ENCODE measurements at regions not wholly inside any gene's neighbourhood (a gene's known extent, or its start where the extent isn't known, plus 50 kb on each side); places are given as distances from the start of the nearest gene placed in this dataset.
A peak's percentile ranks its signal among the peaks of the same experiment; 100 is the strongest.
"Not testable (repeated sequence)": the region's sequence is repeated elsewhere in the genome, so short reads cannot be mapped to it uniquely, and the experiment has no call there.

DNA sequence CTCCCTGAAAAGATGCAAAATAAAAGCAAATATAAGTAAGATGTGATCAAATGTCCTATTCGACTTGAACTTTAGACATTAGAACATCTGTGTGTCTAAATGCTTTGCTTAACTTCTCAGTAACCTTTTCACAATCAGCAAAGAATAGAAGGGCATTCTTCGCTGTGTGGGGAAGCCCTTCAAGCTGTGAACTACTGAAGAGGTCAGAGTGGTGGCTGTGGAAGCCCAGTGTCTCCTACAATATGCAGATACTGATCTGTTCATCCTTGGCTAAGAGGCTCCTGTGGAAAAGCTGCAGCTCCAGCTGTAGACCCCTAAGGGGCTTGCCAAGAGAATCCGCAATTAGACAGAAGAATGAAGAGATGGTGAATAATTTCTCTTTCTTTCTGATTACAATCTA, 400.3 kb upstream of the SASH1 start:
- Histone ChIP-seq H3K36me3 (ENCODE audit: control insufficient read depth in 1 of 2, insufficient read depth in 2 of 2, low read length in 2 of 2) (no peaks in the 10 kb centered on the region), H3K27me3 (ENCODE audit: control insufficient read depth in 1 of 2, insufficient read depth in 2 of 2, low read length in 2 of 2) (no peaks in the 10 kb centered on the region), H3K27ac (ENCODE audit: low read depth, low read length) (no peak overlapping the region)

DNA sequence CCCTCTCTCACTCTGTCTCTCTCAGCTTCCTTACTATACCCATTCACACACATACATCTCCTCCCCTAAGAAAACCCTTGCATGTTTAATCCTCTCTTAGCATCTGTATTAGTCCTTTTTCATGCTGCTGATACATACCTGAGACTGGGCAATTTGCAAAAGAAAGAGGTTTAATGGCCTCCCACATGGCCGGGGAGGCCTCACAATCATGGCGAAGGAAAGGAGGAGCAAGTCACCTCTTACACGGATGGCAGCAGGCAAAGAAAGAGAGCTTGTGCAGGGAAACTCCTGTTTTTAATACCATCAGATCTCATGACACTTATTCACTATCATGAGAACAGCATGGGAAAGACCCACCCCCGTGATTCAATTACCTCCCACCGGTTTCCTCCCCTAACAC, 398.5 kb upstream of the SASH1 start:
- Histone ChIP-seq H3K27ac (ENCODE audit: low read depth, low read length) (no peak overlapping the region), H3K36me3 (ENCODE audit: control insufficient read depth in 1 of 2, insufficient read depth in 2 of 2, low read length in 2 of 2) (no peaks in the 10 kb centered on the region), H3K4me3 (ENCODE audit: low read depth in 1 of 2, low read length in 2 of 2) (no peak overlapping the region), H3K9me3 (ENCODE audit: control insufficient read depth in 1 of 2, low read length in 2 of 2) (no peaks in the 10 kb centered on the region), H3K9ac (ENCODE audit: low read depth in 1 of 2, low read length in 2 of 2) (no peak overlapping the region), H3K27me3 (ENCODE audit: control insufficient read depth in 1 of 2, insufficient read depth in 2 of 2, low read length in 2 of 2) (no peaks in the 10 kb centered on the region), H3K4me1 (ENCODE audit: control insufficient read depth in 1 of 2, insufficient read depth in 2 of 2, low read length in 2 of 2) (no peaks in the 10 kb centered on the region)

More for the DNA sequence above, 400.3 kb upstream of the SASH1 start:
- H3K9me3 ChIP-seq (ENCODE audit: control insufficient read depth in 1 of 2, low read length in 2 of 2): no peaks in the 10 kb centered on the region
- no peaks in the 10 kb centered on the region for H3K4me1 ChIP-seq (ENCODE audit: control insufficient read depth in 1 of 2, insufficient read depth in 2 of 2, low read length in 2 of 2)
- H3K4me3 ChIP-seq (ENCODE audit: low read depth in 1 of 2, low read length in 2 of 2): no peak overlapping the region
- H3K9ac ChIP-seq (ENCODE audit: low read depth in 1 of 2, low read length in 2 of 2): no peak overlapping the region

DNA sequence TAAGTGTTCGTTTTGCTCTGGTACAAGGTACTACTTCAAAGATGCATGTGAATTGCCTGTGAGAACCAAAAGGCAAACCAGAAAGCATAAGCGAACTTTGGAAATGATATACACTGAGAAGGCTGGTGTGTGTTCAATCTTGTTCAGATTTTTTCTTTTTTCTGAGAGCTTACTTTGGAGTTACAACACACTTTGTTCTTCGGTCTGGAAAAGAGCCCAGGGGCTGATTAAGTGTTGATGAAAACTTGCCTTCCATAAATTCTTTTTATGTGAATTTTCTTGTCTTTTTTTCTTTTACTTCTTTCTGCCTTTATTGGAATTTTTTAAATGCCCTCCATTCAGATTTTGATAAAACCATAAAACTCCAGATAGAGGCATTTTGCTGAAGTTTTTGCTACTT, 395.1 kb upstream of the SASH1 start:
- no peaks in the 10 kb centered on the region for H3K4me1 ChIP-seq (ENCODE audit: control insufficient read depth in 1 of 2, insufficient read depth in 2 of 2, low read length in 2 of 2)
- no peak overlapping the region for H3K9ac ChIP-seq (ENCODE audit: low read depth in 1 of 2, low read length in 2 of 2)
- H3K4me3 ChIP-seq (ENCODE audit: low read depth in 1 of 2, low read length in 2 of 2): no peak overlapping the region
- H3K27me3 ChIP-seq (ENCODE audit: control insufficient read depth in 1 of 2, insufficient read depth in 2 of 2, low read length in 2 of 2): no peaks in the 10 kb centered on the region
- H3K36me3 ChIP-seq (ENCODE audit: control insufficient read depth in 1 of 2, insufficient read depth in 2 of 2, low read length in 2 of 2): no peaks in the 10 kb centered on the region
- no peaks in the 10 kb centered on the region for H3K9me3 ChIP-seq (ENCODE audit: control insufficient read depth in 1 of 2, low read length in 2 of 2)
- no peak overlapping the region for H3K27ac ChIP-seq (ENCODE audit: low read depth, low read length)

DNA sequence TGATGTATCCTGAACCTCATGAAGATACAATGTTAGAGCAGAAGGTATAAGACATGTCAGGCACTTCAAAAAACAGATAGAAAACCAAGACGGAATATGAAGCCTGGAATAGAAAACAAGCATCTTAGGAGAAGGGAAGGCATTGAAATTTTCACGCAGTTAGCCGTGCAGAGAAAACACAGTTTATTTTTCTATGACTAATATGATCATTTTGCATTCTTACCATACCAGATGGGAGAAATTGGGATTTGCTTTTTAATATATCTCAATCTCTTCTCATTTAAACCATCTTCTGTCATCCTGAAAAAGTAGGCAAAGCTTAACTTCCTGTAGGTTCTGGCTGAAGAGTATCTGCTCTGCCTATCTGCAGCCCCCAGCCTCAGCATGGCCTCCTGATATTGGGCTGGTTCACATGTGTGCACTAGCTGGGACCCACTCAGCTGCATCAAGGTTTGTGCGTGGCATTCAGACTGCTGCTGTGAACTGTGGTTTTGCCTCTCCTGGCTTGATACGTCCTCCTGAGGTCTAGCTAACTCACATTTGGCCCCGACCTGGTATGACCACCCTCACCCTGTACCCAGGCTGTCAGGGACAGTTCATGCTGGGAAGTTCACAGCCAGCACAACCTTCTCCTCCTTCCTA, 392.5 kb upstream of the SASH1 start:
- H3K9ac ChIP-seq (ENCODE audit: low read depth in 1 of 2, low read length in 2 of 2): no peak overlapping the region
- peak overlapping the region; percentile 5 for H3K27ac ChIP-seq (ENCODE audit: low read depth, low read length)
- no peak overlapping the region for H3K4me3 ChIP-seq (ENCODE audit: low read depth in 1 of 2, low read length in 2 of 2)
- no peaks in the 10 kb centered on the region for H3K27me3 ChIP-seq (ENCODE audit: control insufficient read depth in 1 of 2, insufficient read depth in 2 of 2, low read length in 2 of 2)
- no peaks in the 10 kb centered on the region for H3K36me3 ChIP-seq (ENCODE audit: control insufficient read depth in 1 of 2, insufficient read depth in 2 of 2, low read length in 2 of 2)
- H3K9me3 ChIP-seq (ENCODE audit: control insufficient read depth in 1 of 2, low read length in 2 of 2): no peaks in the 10 kb centered on the region
- H3K4me1 ChIP-seq (ENCODE audit: control insufficient read depth in 1 of 2, insufficient read depth in 2 of 2, low read length in 2 of 2): no peaks in the 10 kb centered on the region

DNA sequence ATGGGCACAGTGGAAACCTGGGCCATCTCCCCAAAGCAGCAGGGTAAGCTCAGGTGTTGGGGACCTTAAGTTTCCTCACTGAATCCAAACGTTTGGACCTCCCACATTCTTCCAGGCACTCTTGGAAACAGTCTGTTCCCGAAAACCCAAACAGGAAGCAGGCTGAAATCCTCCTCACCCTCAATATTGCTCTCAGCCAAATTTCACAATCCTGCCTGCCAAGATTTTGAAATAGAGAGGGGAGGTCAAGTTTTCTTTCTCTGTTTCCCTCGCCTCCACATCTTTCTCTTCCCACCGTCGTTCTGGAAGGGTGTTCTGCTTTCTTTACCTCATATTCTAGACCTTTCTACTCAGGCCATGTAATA, 392.0 kb upstream of the SASH1 start:
- Histone ChIP-seq H3K36me3 (ENCODE audit: control insufficient read depth in 1 of 2, insufficient read depth in 2 of 2, low read length in 2 of 2) (no peaks in the 10 kb centered on the region), H3K9me3 (ENCODE audit: control insufficient read depth in 1 of 2, low read length in 2 of 2) (no peaks in the 10 kb centered on the region), H3K4me1 (ENCODE audit: control insufficient read depth in 1 of 2, insufficient read depth in 2 of 2, low read length in 2 of 2) (no peaks in the 10 kb centered on the region), H3K27me3 (ENCODE audit: control insufficient read depth in 1 of 2, insufficient read depth in 2 of 2, low read length in 2 of 2) (no peaks in the 10 kb centered on the region), H3K27ac (ENCODE audit: low read depth, low read length) (no peak overlapping the region), H3K4me3 (ENCODE audit: low read depth in 1 of 2, low read length in 2 of 2) (no peak overlapping the region), H3K9ac (ENCODE audit: low read depth in 1 of 2, low read length in 2 of 2) (no peak overlapping the region)

DNA sequence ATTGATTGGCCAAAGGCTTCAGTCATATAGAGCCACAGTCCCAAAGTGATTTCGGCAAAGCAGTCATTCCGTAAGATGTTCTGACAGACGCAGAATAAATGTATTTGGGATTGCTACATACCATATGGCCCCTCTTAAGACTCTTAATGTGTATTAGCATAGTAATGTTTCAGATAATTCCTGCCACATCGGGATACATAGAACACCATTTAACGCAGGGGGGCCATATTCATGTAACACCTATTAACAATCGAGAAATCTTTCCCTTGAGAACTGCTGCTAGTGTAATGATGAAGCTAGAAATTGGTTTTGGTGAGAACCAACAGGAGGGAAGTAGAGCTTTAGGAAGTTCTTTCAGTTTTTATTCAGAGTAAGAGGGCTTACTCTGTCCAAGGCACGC, 390.9 kb upstream of the SASH1 start:
- H3K27ac ChIP-seq (ENCODE audit: low read depth, low read length): no peak overlapping the region
- no peaks in the 10 kb centered on the region for H3K36me3 ChIP-seq (ENCODE audit: control insufficient read depth in 1 of 2, insufficient read depth in 2 of 2, low read length in 2 of 2)
- no peak overlapping the region for H3K4me3 ChIP-seq (ENCODE audit: low read depth in 1 of 2, low read length in 2 of 2)
- no peaks in the 10 kb centered on the region for H3K4me1 ChIP-seq (ENCODE audit: control insufficient read depth in 1 of 2, insufficient read depth in 2 of 2, low read length in 2 of 2)
- no peaks in the 10 kb centered on the region for H3K27me3 ChIP-seq (ENCODE audit: control insufficient read depth in 1 of 2, insufficient read depth in 2 of 2, low read length in 2 of 2)
- H3K9ac ChIP-seq (ENCODE audit: low read depth in 1 of 2, low read length in 2 of 2): no peak overlapping the region
- H3K9me3 ChIP-seq (ENCODE audit: control insufficient read depth in 1 of 2, low read length in 2 of 2): no peaks in the 10 kb centered on the region

DNA sequence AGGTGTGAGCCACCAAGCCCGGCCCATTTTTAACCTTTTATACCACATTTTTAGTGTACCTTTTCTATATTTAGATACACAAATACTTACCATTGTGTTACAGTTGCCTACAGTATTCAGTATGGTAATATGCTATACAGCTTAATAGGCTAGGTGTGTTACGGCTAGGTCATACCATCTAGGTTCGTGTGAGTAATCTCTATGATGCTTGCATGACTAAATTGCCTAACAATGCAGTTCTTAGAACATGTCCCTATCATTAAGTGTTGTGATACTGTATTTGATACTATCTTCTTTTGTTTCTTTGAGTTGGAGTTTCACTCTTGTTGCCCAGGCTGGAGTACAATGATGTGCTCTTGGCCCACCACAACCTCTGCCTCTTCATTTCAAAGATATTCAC, 387.7 kb upstream of the SASH1 start:
- no peak overlapping the region for H3K9ac ChIP-seq (ENCODE audit: low read depth in 1 of 2, low read length in 2 of 2)
- no peaks in the 10 kb centered on the region for H3K4me1 ChIP-seq (ENCODE audit: control insufficient read depth in 1 of 2, insufficient read depth in 2 of 2, low read length in 2 of 2)
- no peaks in the 10 kb centered on the region for H3K36me3 ChIP-seq (ENCODE audit: control insufficient read depth in 1 of 2, insufficient read depth in 2 of 2, low read length in 2 of 2)
- H3K27me3 ChIP-seq (ENCODE audit: control insufficient read depth in 1 of 2, insufficient read depth in 2 of 2, low read length in 2 of 2): no peaks in the 10 kb centered on the region
- no peak overlapping the region for H3K27ac ChIP-seq (ENCODE audit: low read depth, low read length)
- H3K4me3 ChIP-seq (ENCODE audit: low read depth in 1 of 2, low read length in 2 of 2): no peak overlapping the region
- H3K9me3 ChIP-seq (ENCODE audit: control insufficient read depth in 1 of 2, low read length in 2 of 2): no peaks in the 10 kb centered on the region

DNA sequence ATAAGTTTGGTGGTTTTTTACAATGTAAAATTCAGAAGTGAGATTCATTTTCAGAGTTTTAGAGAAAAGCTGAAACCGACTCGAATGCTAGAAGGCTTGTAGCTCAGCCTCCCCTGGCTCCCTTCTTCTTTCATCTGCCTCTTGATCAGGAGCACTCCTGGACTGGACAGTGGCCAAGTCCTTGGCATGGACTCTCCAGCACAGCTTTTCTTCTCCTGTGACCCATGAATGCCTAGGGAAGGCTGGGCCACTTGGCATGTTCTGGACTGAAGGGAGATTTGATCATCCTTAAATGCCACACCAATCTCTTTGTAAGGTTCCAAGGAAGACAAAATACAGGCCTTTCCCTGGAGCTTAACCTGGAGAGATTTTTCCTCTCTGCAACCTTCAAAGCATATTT, 384.0 kb upstream of the SASH1 start:
- Histone ChIP-seq H3K4me3 (ENCODE audit: low read depth in 1 of 2, low read length in 2 of 2) (no peak overlapping the region), H3K9ac (ENCODE audit: low read depth in 1 of 2, low read length in 2 of 2) (no peak overlapping the region), H3K36me3 (ENCODE audit: control insufficient read depth in 1 of 2, insufficient read depth in 2 of 2, low read length in 2 of 2) (no peaks in the 10 kb centered on the region), H3K4me1 (ENCODE audit: control insufficient read depth in 1 of 2, insufficient read depth in 2 of 2, low read length in 2 of 2) (no peaks in the 10 kb centered on the region), H3K27me3 (ENCODE audit: control insufficient read depth in 1 of 2, insufficient read depth in 2 of 2, low read length in 2 of 2) (no peaks in the 10 kb centered on the region), H3K27ac (ENCODE audit: low read depth, low read length) (no peak overlapping the region), H3K9me3 (ENCODE audit: control insufficient read depth in 1 of 2, low read length in 2 of 2) (no peaks in the 10 kb centered on the region)

DNA sequence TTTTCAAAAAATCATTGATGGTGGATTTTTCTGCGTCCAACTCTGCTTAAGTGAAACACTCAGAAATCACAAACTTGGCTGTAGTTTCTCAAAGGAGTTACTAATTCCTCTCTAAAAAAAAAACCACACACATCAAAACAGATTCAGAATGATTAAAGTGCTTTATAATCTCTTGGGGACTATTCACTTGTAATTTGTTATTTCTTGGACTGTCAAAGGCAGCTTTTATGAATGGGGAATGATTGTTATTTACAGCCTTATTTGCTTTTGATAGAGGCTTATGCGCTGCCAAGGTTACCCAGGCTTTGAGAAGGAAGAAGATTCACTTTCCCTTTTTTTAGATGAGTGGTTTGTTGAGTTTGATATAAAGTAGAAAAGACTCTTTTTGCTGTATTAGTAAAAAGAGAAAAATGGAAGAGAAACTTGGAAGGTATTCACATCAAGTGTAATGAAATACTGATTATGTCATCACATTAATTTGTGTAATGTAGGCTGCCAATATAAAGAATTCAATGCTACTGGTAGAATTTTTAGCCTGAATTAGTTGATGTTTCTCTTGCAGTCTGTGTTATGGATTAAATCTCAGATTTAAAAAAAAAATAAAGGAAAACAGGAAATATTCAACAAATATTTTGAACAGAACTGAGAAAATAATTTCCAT, 381.0 kb upstream of the SASH1 start:
- Histone ChIP-seq H3K27me3 (ENCODE audit: control insufficient read depth in 1 of 2, insufficient read depth in 2 of 2, low read length in 2 of 2) (no peaks in the 10 kb centered on the region), H3K27ac (ENCODE audit: low read depth, low read length) (no peak overlapping the region), H3K36me3 (ENCODE audit: control insufficient read depth in 1 of 2, insufficient read depth in 2 of 2, low read length in 2 of 2) (no peaks in the 10 kb centered on the region), H3K4me1 (ENCODE audit: control insufficient read depth in 1 of 2, insufficient read depth in 2 of 2, low read length in 2 of 2) (no peaks in the 10 kb centered on the region), H3K9ac (ENCODE audit: low read depth in 1 of 2, low read length in 2 of 2) (no peak overlapping the region), H3K4me3 (ENCODE audit: low read depth in 1 of 2, low read length in 2 of 2) (no peak overlapping the region), H3K9me3 (ENCODE audit: control insufficient read depth in 1 of 2, low read length in 2 of 2) (no peaks in the 10 kb centered on the region)

DNA sequence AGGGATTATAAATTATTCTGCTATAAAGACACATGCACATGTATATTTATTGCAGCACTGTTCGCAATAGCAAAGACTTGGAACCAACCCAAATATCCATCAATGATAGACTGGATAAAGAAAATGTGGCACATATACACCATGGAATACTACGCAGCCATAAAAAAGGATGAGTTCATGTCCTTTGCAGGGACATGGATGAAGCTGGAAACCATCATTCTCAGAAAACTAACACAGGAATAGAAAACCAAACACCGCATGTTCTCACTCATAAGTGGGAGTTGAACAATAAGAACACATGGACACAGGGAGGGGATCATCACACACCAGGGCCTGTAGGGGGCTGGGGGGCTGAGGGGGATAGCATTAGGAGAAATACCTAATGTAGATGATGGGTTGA, 377.2 kb upstream of the SASH1 start:
- not testable (repeated sequence) for H3K27ac ChIP-seq (ENCODE audit: low read depth, low read length); H3K9me3 ChIP-seq (ENCODE audit: control insufficient read depth in 1 of 2, low read length in 2 of 2); H3K4me3 ChIP-seq (ENCODE audit: low read depth in 1 of 2, low read length in 2 of 2); H3K9ac ChIP-seq (ENCODE audit: low read depth in 1 of 2, low read length in 2 of 2); H3K27me3 ChIP-seq (ENCODE audit: control insufficient read depth in 1 of 2, insufficient read depth in 2 of 2, low read length in 2 of 2); H3K4me1 ChIP-seq (ENCODE audit: control insufficient read depth in 1 of 2, insufficient read depth in 2 of 2, low read length in 2 of 2); H3K36me3 ChIP-seq (ENCODE audit: control insufficient read depth in 1 of 2, insufficient read depth in 2 of 2, low read length in 2 of 2)

All from duodenal mucosa (tissue), 2 donors.